ENCODE measurements at regions not wholly inside any gene's neighbourhood (a gene's known extent, or its start where the extent isn't known, plus 50 kb on each side); places are given as distances from the start of the nearest gene placed in this dataset.

GRCh38 chr21:31509194-31510017 lies 150.1 kb upstream of the SOD1 start:
- Histone ChIP-seq H4K20me1 (ENCODE audit: insufficient read depth, poor library complexity, severe bottlenecking) (no peaks in the 10 kb centered on the region), H3K27ac (no peak overlapping the region), H3K9me2 (replicated peaks; ENCODE audit: insufficient read depth) (no peaks in the 10 kb centered on the region), H3K4me3 (no peak overlapping the region), H2AFZ (no peak overlapping the region), H3K27me3 (no peaks in the 10 kb centered on the region), H3K36me3 (replicated peaks; ENCODE audit: insufficient read depth, low read depth) (no peaks in the 10 kb centered on the region), H3K4me2 (no peak overlapping the region), H3K4me1 (ENCODE audit: insufficient read depth) (peaks cover 1% of the 10 kb centered on the region), H3K9me3 (ENCODE audit: low read depth) (no peaks in the 10 kb centered on the region), H3K79me2 (peaks cover 3% of the 10 kb centered on the region)
- TF ChIP-seq EZH2 (IDR thresholded peaks at IDR 0.05; ENCODE audit: borderline replicate concordance): no peak
- TF ChIP-seq CTCF (IDR thresholded peaks at IDR 0.05; ENCODE audit: poor library complexity): peak; percentile 23
- TF ChIP-seq EZH2phosphoT487 (IDR thresholded peaks at IDR 0.05; ENCODE audit: low read depth, severe bottlenecking, unreplicated experiment): no peak
- peak; percentile 57 for DNase-seq (ENCODE audit: low spot score)
- WGBS (ENCODE audit: low lambda C conversion rate, missing lambda C conversion rate): 60% methylated on average over 14 of the region's 14 CpGs

GRCh38 chr21:31505975-31506374 lies 153.5 kb upstream of the SOD1 start:
- Histone ChIP-seq H3K27ac (no peak overlapping the region), H3K9me2 (replicated peaks; ENCODE audit: insufficient read depth) (no peaks in the 10 kb centered on the region), H3K27me3 (no peaks in the 10 kb centered on the region), H3K4me2 (no peak overlapping the region), H3K36me3 (replicated peaks; ENCODE audit: insufficient read depth, low read depth) (no peaks in the 10 kb centered on the region), H4K20me1 (ENCODE audit: insufficient read depth, poor library complexity, severe bottlenecking) (no peaks in the 10 kb centered on the region), H3K79me2 (no peaks in the 10 kb centered on the region), H3K4me3 (no peak overlapping the region), H3K4me1 (ENCODE audit: insufficient read depth) (peaks cover 4% of the 10 kb centered on the region), H2AFZ (no peak overlapping the region), H3K9me3 (ENCODE audit: low read depth) (no peaks in the 10 kb centered on the region)
- no peak for DNase-seq (ENCODE audit: low spot score)
- no peak for TF ChIP-seq CTCF (IDR thresholded peaks at IDR 0.05; ENCODE audit: poor library complexity)
- TF ChIP-seq EZH2phosphoT487 (IDR thresholded peaks at IDR 0.05; ENCODE audit: low read depth, severe bottlenecking, unreplicated experiment): no peak
- no peak for TF ChIP-seq EZH2 (IDR thresholded peaks at IDR 0.05; ENCODE audit: borderline replicate concordance)
- 78% methylated on average over 4 of the region's 7 CpGs for WGBS (ENCODE audit: low lambda C conversion rate, missing lambda C conversion rate)

- Histone ChIP-seq H4K20me1 (ENCODE audit: insufficient read depth, poor library complexity, severe bottlenecking) (no peaks in the 10 kb centered on the region), H3K4me3 (no peak overlapping the region), H2AFZ (no peak overlapping the region), H3K36me3 (replicated peaks; ENCODE audit: insufficient read depth, low read depth) (no peaks in the 10 kb centered on the region), H3K79me2 (no peaks in the 10 kb centered on the region), H3K4me1 (ENCODE audit: insufficient read depth) (peaks cover 4% of the 10 kb centered on the region), H3K9me3 (ENCODE audit: low read depth) (no peaks in the 10 kb centered on the region), H3K9me2 (replicated peaks; ENCODE audit: insufficient read depth) (no peaks in the 10 kb centered on the region), H3K27me3 (no peaks in the 10 kb centered on the region), H3K4me2 (no peak overlapping the region), H3K27ac (no peak overlapping the region)
- DNase-seq (ENCODE audit: low spot score): no peak
- 97% methylated on average over 3 of the region's 3 CpGs for WGBS (ENCODE audit: low lambda C conversion rate, missing lambda C conversion rate)
- TF ChIP-seq EZH2phosphoT487 (IDR thresholded peaks at IDR 0.05; ENCODE audit: low read depth, severe bottlenecking, unreplicated experiment): no peak
These were observed 155.6 kb upstream of the SOD1 start for GRCh38 chr21:31503939-31504338.

GRCh38 chr21:31503467-31503866 lies 156.0 kb upstream of the SOD1 start:
- Histone ChIP-seq H3K36me3 (replicated peaks; ENCODE audit: insufficient read depth, low read depth) (no peaks in the 10 kb centered on the region), H3K4me1 (ENCODE audit: insufficient read depth) (peaks cover 4% of the 10 kb centered on the region), H3K27ac (no peak overlapping the region), H3K79me2 (no peaks in the 10 kb centered on the region), H2AFZ (no peak overlapping the region), H3K4me3 (no peak overlapping the region), H3K4me2 (no peak overlapping the region), H3K27me3 (no peaks in the 10 kb centered on the region), H3K9me3 (ENCODE audit: low read depth) (no peaks in the 10 kb centered on the region), H4K20me1 (ENCODE audit: insufficient read depth, poor library complexity, severe bottlenecking) (no peaks in the 10 kb centered on the region), H3K9me2 (replicated peaks; ENCODE audit: insufficient read depth) (no peaks in the 10 kb centered on the region)
- TF ChIP-seq CTCF (IDR thresholded peaks at IDR 0.05; ENCODE audit: poor library complexity): no peak
- TF ChIP-seq EZH2phosphoT487 (IDR thresholded peaks at IDR 0.05; ENCODE audit: low read depth, severe bottlenecking, unreplicated experiment): no peak
- TF ChIP-seq EZH2 (IDR thresholded peaks at IDR 0.05; ENCODE audit: borderline replicate concordance): no peak
- 92% methylated on average over 2 of the region's 2 CpGs for WGBS (ENCODE audit: low lambda C conversion rate, missing lambda C conversion rate)
- DNase-seq (ENCODE audit: low spot score): no peak

All from hepatocyte (in vitro differentiated cells).